ENCODE measurements at regions not wholly inside any gene's neighbourhood (a gene's known extent, or its start where the extent isn't known, plus 50 kb on each side); places are given as distances from the start of the nearest gene placed in this dataset.

DNA sequence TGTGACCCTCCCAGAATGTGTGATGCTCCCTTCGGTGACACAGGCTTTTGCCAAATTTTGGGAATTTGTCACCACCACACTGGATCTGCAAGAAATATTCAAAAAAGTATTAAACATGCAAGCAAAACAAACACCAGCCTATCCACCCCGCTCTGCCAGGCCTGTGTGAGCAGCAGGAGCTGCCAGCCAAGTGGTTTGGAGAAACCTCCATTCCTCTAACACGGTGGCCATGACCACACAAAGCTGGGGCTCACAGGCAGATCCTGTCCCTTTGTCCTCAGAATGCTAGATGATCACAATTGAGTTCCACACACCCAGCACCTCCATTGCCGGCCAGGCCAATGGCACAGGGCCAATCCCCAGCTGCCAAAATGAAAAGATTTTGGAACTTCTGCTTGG lies 261.9 kb upstream of the PPP2R2D start:
- TF ChIP-seq, protein P1, sequence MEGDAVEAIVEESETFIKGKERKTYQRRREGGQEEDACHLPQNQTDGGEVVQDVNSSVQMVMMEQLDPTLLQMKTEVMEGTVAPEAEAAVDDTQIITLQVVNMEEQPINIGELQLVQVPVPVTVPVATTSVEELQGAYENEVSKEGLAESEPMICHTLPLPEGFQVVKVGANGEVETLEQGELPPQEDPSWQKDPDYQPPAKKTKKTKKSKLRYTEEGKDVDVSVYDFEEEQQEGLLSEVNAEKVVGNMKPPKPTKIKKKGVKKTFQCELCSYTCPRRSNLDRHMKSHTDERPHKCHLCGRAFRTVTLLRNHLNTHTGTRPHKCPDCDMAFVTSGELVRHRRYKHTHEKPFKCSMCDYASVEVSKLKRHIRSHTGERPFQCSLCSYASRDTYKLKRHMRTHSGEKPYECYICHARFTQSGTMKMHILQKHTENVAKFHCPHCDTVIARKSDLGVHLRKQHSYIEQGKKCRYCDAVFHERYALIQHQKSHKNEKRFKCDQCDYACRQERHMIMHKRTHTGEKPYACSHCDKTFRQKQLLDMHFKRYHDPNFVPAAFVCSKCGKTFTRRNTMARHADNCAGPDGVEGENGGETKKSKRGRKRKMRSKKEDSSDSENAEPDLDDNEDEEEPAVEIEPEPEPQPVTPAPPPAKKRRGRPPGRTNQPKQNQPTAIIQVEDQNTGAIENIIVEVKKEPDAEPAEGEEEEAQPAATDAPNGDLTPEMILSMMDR (IDR thresholded peaks at IDR 0.05): no peak
- TF ChIP-seq POLR2A (IDR thresholded peaks at IDR 0.05; ENCODE audit: low read depth) (no peak), POLR2AphosphoS5 (IDR thresholded peaks at IDR 0.05) (no peak), EP300 (IDR thresholded peaks at IDR 0.05) (no peak)
